Esophagus muscularis mucosa (tissue), 4 donors: ENCODE measurements at regions not wholly inside any gene's neighbourhood (a gene's known extent, or its start where the extent isn't known, plus 50 kb on each side); places are given as distances from the start of the nearest gene placed in this dataset.

Experiments used
- DNase-seq: peaks from one replicate; pipeline ENCODE4 v3.0.0-alpha.2; 2017; ENCODE audit errors: extremely low spot score
- H3K27ac ChIP-seq, 4 donors: fragments of 200-600 bp; sonication (generic); replicated peaks in 1 of 4; 1 replicate in 3 of 4; 2 replicates in 1 of 4; pipeline ENCODE4 v1.5.1; 2016 to 2019; ENCODE audit warnings: mild to moderate bottlenecking in 1 of 4
- H3K27me3 ChIP-seq, 4 donors: fragments of 200-600 bp; sonication (generic); one replicate each; pipeline versions ENCODE4 v1.5.1 to v1.6.0; 2016 to 2019
- H3K36me3 ChIP-seq, 4 donors: fragments of 200-600 bp; sonication (generic); one replicate each; pipeline ENCODE4 v1.5.1; 2016 to 2019
- H3K4me1 ChIP-seq, 4 donors: fragments of 200-600 bp; sonication (generic); one replicate each; pipeline ENCODE4 v1.5.1; 2016 to 2019
- H3K4me3 ChIP-seq, 4 donors: fragments of 200-600 bp; sonication (generic); 1 replicate in 2 of 4; 2 replicates in 2 of 4; pipeline ENCODE4 v1.5.1; 2016 to 2019; ENCODE audit warnings: mild to moderate bottlenecking in 4 of 4, moderate library complexity in 1 of 4
- H3K9me3 ChIP-seq, 4 donors: fragments of 200-600 bp; sonication (generic); 1 replicate in 3 of 4; 2 replicates in 1 of 4; pipeline ENCODE4 v1.5.1; 2016 to 2019
- CTCF ChIP-seq, 3 experiments: fragments of 200-600 bp in 2 of 3; fragments of 450-650 bp in 1 of 3; sonication (generic) in 2 of 3; IDR thresholded peaks; one replicate each; pipeline ENCODE4 v1.5.1; 2017 to 2019; ENCODE audit warnings: antibody characterized with exemption in 3 of 3, mild to moderate bottlenecking in 2 of 3, moderate library complexity in 1 of 3
- EP300 ChIP-seq: sonication (generic); formaldehyde crosslinking; IDR thresholded peaks from one replicate; pipeline ENCODE4 v1.6.1; 2017; ENCODE audit warnings: antibody characterized with exemption
- POLR2A ChIP-seq: fragments of 450-650 bp; IDR thresholded peaks from one replicate; pipeline ENCODE4 v1.6.1; 2017; ENCODE audit warnings: antibody characterized with exemption, moderate library complexity, mild to moderate bottlenecking, low read depth
- POLR2AphosphoS5 ChIP-seq, 2 donors: sonication (generic); formaldehyde crosslinking; IDR thresholded peaks; one replicate each; pipeline ENCODE4 v1.6.1; 2017; ENCODE audit warnings: antibody characterized with exemption in 2 of 2
- WGBS: methylation state at CpG from one replicate; pipeline ENCODE4 v1.1.5; 2018; 5-methylcytosine and 5-hydroxymethylcytosine counted together
- intact Hi-C: fragments of 100-400 bp; cut with DNase I; formaldehyde crosslinking; loops from one replicate; pipeline ENCODE4 v1.15.1; 2023

- Histone ChIP-seq H3K4me3 (no peak overlapping the region), H3K27me3 (no peaks in the 10 kb centered on the region), H3K27ac (no peak overlapping the region), H3K36me3 (no peaks in the 10 kb centered on the region), H3K9me3 (peaks cover 0 to 5% (median 2%) of the 10 kb centered on the region in 4 donors), H3K4me1 (no peaks in the 10 kb centered on the region)
- TF ChIP-seq POLR2A, result no peak
- DNase-seq, result no peak
- intact Hi-C loops, result no loop called here
- 38% methylated on average over 4 of the region's 4 CpGs for WGBS
These were observed 1525.0 kb upstream of the MIR17HG start for GRCh38 chr13:89822467-89822866.

- Histone ChIP-seq H3K36me3 (no peaks in the 10 kb centered on the region), H3K9me3 (no peaks in the 10 kb centered on the region), H3K4me3 (no peak overlapping the region), H3K4me1 (no peaks in the 10 kb centered on the region), H3K27ac (no peak overlapping the region), H3K27me3 (no peaks in the 10 kb centered on the region)
- WGBS, result 78% methylated on average over 4 of the region's 4 CpGs
- intact Hi-C loops, result no loop called here
- DNase-seq, result no peak
- TF ChIP-seq EP300, result no peak
- TF ChIP-seq CTCF (IDR thresholded peaks at IDR 0.05), result no peak
- no peak for TF ChIP-seq POLR2AphosphoS5 (IDR thresholded peaks at IDR 0.05)
- no peak for TF ChIP-seq POLR2A
These were observed 1519.9 kb upstream of the MIR17HG start for GRCh38 chr13:89827552-89827951.

- no peak for TF ChIP-seq CTCF (IDR thresholded peaks at IDR 0.05)
- TF ChIP-seq POLR2AphosphoS5 (IDR thresholded peaks at IDR 0.05), result no peak
- TF ChIP-seq EP300, result no peak
- no peak for TF ChIP-seq POLR2A
- Histone ChIP-seq H3K9me3 (no peaks in the 10 kb centered on the region), H3K4me1 (no peaks in the 10 kb centered on the region), H3K27ac (no peak overlapping the region), H3K4me3 (no peak overlapping the region), H3K27me3 (no peaks in the 10 kb centered on the region), H3K36me3 (no peaks in the 10 kb centered on the region)
- no peak for DNase-seq
- intact Hi-C loops, result no loop called here
- WGBS, result 79% methylated on average over 3 of the region's 3 CpGs
These were observed 1519.0 kb upstream of the MIR17HG start for GRCh38 chr13:89828506-89828905.

- no peaks in the 10 kb centered on the region for H3K27me3 ChIP-seq
- intact Hi-C loops, result no loop called here
- TF ChIP-seq CTCF (IDR thresholded peaks at IDR 0.05) (no peak), EP300 (no peak), POLR2A (no peak), POLR2AphosphoS5 (IDR thresholded peaks at IDR 0.05) (no peak)
These were observed 1516.3 kb upstream of the MIR17HG start for GRCh38 chr13:89831157-89831556.

GRCh38 chr13:89832827-89833226 is 1514.7 kb upstream of the MIR17HG start:
- 59% methylated on average over 2 of the region's 2 CpGs for WGBS
- DNase-seq, result no peak
- Histone ChIP-seq H3K27me3 (no peaks in the 10 kb centered on the region), H3K36me3 (no peaks in the 10 kb centered on the region), H3K9me3 (no peaks in the 10 kb centered on the region), H3K4me3 (no peak overlapping the region), H3K27ac (no peak overlapping the region), H3K4me1 (no peaks in the 10 kb centered on the region)
- intact Hi-C loops, result no loop called here
- TF ChIP-seq POLR2A (no peak), POLR2AphosphoS5 (IDR thresholded peaks at IDR 0.05) (no peak), CTCF (IDR thresholded peaks at IDR 0.05) (no peak), EP300 (no peak)

More at GRCh38 chr13:89831157-89831556, 1516.3 kb upstream of the MIR17HG start:
- WGBS, result 70% methylated on average over 3 of the region's 3 CpGs
- Histone ChIP-seq H3K36me3 (no peaks in the 10 kb centered on the region), H3K4me1 (no peaks in the 10 kb centered on the region), H3K27ac (no peak overlapping the region), H3K9me3 (no peaks in the 10 kb centered on the region), H3K4me3 (no peak overlapping the region)
- DNase-seq, result no peak
